ENCODE measurements at regions not wholly inside any gene's neighbourhood (a gene's known extent, or its start where the extent isn't known, plus 50 kb on each side); places are given as distances from the start of the nearest gene placed in this dataset.

DNA sequence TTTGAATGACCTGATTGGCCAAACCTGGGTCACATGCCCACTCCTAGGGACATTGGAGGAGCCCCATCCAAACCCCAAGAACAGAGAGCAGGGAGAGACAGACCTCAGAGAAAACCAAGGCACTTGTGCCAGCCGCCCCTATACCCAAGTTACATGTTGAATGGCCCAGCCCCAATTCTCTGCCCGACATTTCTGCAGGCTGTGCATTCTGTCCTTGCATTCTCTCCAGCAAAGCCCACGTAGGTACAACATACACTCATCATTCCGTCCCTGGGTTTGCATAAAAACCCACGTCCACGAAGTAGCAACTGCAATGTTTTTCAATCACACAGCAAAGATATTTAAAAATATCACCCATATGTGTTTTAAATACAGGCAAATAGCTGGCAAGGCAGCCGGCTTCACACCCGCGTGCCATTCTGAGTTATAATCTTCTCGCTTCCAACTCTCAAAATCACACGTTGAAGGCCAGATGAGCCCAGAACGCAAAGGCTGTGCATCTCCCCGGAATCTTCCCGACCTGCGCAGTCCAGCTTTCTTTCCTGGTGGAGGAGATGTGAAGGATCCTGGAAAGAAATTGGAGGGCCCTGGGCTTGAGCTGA is 91.7 kb upstream of the MYL2 start:
- TF ChIP-seq SNAI2 (CRISPR knock-in tag; IDR thresholded peaks at IDR 0.05) (no peak), TOX (CRISPR knock-in tag; IDR thresholded peaks at IDR 0.05; ENCODE audit: borderline replicate concordance) (no peak), ZNF8 (CRISPR knock-in tag; IDR thresholded peaks at IDR 0.05) (no peak), ZNF70 (CRISPR knock-in tag; IDR thresholded peaks at IDR 0.05) (no peak), ZFP30 (CRISPR knock-in tag; IDR thresholded peaks at IDR 0.05) (no peak), ISL1 (CRISPR knock-in tag; IDR thresholded peaks at IDR 0.05) (no peak), TCF4 (CRISPR knock-in tag; IDR thresholded peaks at IDR 0.05; ENCODE audit: borderline replicate concordance) (no peak), ARNTL (CRISPR knock-in tag; IDR thresholded peaks at IDR 0.05; ENCODE audit: borderline replicate concordance, low read depth) (no peak), RARB (CRISPR knock-in tag; IDR thresholded peaks at IDR 0.05) (no peak)
- TF ChIP-seq, protein P1, sequence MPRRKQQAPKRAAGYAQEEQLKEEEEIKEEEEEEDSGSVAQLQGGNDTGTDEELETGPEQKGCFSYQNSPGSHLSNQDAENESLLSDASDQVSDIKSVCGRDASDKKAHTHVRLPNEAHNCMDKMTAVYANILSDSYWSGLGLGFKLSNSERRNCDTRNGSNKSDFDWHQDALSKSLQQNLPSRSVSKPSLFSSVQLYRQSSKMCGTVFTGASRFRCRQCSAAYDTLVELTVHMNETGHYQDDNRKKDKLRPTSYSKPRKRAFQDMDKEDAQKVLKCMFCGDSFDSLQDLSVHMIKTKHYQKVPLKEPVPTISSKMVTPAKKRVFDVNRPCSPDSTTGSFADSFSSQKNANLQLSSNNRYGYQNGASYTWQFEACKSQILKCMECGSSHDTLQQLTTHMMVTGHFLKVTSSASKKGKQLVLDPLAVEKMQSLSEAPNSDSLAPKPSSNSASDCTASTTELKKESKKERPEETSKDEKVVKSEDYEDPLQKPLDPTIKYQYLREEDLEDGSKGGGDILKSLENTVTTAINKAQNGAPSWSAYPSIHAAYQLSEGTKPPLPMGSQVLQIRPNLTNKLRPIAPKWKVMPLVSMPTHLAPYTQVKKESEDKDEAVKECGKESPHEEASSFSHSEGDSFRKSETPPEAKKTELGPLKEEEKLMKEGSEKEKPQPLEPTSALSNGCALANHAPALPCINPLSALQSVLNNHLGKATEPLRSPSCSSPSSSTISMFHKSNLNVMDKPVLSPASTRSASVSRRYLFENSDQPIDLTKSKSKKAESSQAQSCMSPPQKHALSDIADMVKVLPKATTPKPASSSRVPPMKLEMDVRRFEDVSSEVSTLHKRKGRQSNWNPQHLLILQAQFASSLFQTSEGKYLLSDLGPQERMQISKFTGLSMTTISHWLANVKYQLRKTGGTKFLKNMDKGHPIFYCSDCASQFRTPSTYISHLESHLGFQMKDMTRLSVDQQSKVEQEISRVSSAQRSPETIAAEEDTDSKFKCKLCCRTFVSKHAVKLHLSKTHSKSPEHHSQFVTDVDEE (CRISPR knock-in tag; IDR thresholded peaks at IDR 0.05), result no peak
- TF ChIP-seq, protein P2, sequence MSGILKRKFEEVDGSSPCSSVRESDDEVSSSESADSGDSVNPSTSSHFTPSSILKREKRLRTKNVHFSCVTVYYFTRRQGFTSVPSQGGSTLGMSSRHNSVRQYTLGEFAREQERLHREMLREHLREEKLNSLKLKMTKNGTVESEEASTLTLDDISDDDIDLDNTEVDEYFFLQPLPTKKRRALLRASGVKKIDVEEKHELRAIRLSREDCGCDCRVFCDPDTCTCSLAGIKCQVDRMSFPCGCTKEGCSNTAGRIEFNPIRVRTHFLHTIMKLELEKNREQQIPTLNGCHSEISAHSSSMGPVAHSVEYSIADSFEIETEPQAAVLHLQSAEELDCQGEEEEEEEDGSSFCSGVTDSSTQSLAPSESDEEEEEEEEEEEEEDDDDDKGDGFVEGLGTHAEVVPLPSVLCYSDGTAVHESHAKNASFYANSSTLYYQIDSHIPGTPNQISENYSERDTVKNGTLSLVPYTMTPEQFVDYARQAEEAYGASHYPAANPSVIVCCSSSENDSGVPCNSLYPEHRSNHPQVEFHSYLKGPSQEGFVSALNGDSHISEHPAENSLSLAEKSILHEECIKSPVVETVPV (CRISPR knock-in tag; IDR thresholded peaks at IDR 0.05), result no peak
- TF ChIP-seq, protein P3, sequence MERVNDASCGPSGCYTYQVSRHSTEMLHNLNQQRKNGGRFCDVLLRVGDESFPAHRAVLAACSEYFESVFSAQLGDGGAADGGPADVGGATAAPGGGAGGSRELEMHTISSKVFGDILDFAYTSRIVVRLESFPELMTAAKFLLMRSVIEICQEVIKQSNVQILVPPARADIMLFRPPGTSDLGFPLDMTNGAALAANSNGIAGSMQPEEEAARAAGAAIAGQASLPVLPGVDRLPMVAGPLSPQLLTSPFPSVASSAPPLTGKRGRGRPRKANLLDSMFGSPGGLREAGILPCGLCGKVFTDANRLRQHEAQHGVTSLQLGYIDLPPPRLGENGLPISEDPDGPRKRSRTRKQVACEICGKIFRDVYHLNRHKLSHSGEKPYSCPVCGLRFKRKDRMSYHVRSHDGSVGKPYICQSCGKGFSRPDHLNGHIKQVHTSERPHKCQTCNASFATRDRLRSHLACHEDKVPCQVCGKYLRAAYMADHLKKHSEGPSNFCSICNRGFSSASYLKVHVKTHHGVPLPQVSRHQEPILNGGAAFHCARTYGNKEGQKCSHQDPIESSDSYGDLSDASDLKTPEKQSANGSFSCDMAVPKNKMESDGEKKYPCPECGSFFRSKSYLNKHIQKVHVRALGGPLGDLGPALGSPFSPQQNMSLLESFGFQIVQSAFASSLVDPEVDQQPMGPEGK (CRISPR knock-in tag; IDR thresholded peaks at IDR 0.05; ENCODE audit: borderline replicate concordance), result no peak
- ATAC-seq, result no peak

DNA sequence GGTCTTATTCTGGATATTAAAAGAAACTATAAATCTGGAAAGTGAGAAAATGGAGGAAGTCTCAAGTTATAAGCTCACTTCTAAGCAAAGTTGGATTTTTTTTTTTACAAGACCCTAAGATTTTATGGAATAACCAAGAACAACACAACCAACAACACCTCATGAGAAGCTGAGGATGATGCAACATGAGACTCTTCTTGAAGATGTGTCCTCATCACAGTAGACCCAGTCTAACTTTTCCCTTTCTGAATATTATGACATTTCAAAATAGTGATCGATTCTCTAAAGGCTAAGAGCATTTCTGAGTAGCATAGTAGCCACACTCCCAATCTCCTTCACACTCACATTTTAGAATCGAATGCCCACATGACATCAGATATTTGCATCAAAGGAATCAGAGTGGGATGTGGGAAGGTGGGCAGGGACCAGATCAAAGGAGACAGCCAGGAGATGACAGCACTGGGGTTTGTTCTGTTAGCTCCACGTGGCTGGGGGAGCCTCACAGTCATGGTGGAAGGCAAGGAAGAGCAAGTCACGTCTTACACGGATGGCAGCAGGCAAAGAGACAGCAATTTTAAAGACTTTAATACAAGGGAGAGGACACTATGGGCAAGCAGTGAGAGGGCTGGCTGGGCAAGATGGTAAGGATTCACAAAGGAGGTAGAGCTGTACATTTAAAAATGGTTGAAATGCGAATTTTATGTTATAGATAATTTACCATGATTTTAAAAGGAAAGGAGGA is 90.7 kb upstream of the MYL2 start:
- TF ChIP-seq OSR1 (CRISPR knock-in tag; IDR thresholded peaks at IDR 0.05), result no peak
- no peak for TF ChIP-seq GLIS3 (CRISPR knock-in tag; IDR thresholded peaks at IDR 0.05)
- TF ChIP-seq ISL1 (CRISPR knock-in tag; IDR thresholded peaks at IDR 0.05), result no peak
- TF ChIP-seq, protein P2 (CRISPR knock-in tag; IDR thresholded peaks at IDR 0.05), result no peak
- TF ChIP-seq SNAI2 (CRISPR knock-in tag; IDR thresholded peaks at IDR 0.05), result no peak
- no peak for TF ChIP-seq ZFP3 (CRISPR knock-in tag; IDR thresholded peaks at IDR 0.05)
- TF ChIP-seq ZFP30 (CRISPR knock-in tag; IDR thresholded peaks at IDR 0.05), result no peak
- no peak for TF ChIP-seq CSDC2 (CRISPR knock-in tag; IDR thresholded peaks at IDR 0.05)
- no peak for TF ChIP-seq ZNF70 (CRISPR knock-in tag; IDR thresholded peaks at IDR 0.05)
- TF ChIP-seq ESRRG (CRISPR knock-in tag; IDR thresholded peaks at IDR 0.05), result no peak
- no peak for TF ChIP-seq ARNTL (CRISPR knock-in tag; IDR thresholded peaks at IDR 0.05; ENCODE audit: borderline replicate concordance, low read depth)
- TF ChIP-seq, protein P4, sequence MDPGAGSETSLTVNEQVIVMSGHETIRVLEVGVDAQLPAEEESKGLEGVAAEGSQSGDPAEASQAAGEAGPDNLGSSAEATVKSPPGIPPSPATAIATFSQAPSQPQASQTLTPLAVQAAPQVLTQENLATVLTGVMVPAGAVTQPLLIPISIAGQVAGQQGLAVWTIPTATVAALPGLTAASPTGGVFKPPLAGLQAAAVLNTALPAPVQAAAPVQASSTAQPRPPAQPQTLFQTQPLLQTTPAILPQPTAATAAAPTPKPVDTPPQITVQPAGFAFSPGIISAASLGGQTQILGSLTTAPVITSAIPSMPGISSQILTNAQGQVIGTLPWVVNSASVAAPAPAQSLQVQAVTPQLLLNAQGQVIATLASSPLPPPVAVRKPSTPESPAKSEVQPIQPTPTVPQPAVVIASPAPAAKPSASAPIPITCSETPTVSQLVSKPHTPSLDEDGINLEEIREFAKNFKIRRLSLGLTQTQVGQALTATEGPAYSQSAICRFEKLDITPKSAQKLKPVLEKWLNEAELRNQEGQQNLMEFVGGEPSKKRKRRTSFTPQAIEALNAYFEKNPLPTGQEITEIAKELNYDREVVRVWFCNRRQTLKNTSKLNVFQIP (CRISPR knock-in tag; IDR thresholded peaks at IDR 0.05; ENCODE audit: borderline replicate concordance, low read depth), result no peak
- ATAC-seq, result no peak

DNA sequence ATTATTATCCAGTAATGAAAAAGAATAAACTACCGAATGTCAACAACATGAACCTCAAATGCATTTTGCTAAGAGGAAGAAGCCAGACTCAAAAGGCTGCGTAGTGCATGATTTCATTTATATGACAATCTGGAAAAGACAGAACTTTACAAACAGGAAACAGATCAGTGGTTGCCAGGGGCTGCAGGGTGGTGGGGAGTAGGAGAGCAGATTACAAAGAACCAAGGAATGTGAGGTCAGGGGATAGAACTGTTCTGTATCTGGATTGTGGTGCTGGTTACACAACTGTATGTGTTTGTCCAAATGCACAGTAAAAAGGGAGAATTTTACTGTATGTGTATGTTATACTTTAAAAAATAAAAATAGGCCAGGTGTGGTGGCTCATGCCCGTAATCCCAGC is 89.7 kb upstream of the MYL2 start:
- ATAC-seq, result no peak
- TF ChIP-seq ZFP3 (CRISPR knock-in tag; IDR thresholded peaks at IDR 0.05), result no peak
- TF ChIP-seq PPARA (CRISPR knock-in tag; IDR thresholded peaks at IDR 0.05; ENCODE audit: borderline replicate concordance), result no peak
- TF ChIP-seq TOX (CRISPR knock-in tag; IDR thresholded peaks at IDR 0.05; ENCODE audit: borderline replicate concordance), result no peak
- no peak for TF ChIP-seq ZFP30 (CRISPR knock-in tag; IDR thresholded peaks at IDR 0.05)
- no peak for TF ChIP-seq ESRRG (CRISPR knock-in tag; IDR thresholded peaks at IDR 0.05)
- TF ChIP-seq, protein P2 (CRISPR knock-in tag; IDR thresholded peaks at IDR 0.05), result no peak
- no peak for TF ChIP-seq ZNF8 (CRISPR knock-in tag; IDR thresholded peaks at IDR 0.05)
- TF ChIP-seq, protein P5, sequence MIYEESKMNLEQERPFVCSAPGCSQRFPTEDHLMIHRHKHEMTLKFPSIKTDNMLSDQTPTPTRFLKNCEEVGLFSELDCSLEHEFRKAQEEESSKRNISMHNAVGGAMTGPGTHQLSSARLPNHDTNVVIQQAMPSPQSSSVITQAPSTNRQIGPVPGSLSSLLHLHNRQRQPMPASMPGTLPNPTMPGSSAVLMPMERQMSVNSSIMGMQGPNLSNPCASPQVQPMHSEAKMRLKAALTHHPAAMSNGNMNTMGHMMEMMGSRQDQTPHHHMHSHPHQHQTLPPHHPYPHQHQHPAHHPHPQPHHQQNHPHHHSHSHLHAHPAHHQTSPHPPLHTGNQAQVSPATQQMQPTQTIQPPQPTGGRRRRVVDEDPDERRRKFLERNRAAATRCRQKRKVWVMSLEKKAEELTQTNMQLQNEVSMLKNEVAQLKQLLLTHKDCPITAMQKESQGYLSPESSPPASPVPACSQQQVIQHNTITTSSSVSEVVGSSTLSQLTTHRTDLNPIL (CRISPR knock-in tag; IDR thresholded peaks at IDR 0.05; ENCODE audit: low read depth), result no peak
- TF ChIP-seq, protein P3 (CRISPR knock-in tag; IDR thresholded peaks at IDR 0.05; ENCODE audit: borderline replicate concordance), result no peak
- no peak for TF ChIP-seq CSDC2 (CRISPR knock-in tag; IDR thresholded peaks at IDR 0.05)
- no peak for TF ChIP-seq BACH2 (CRISPR knock-in tag; IDR thresholded peaks at IDR 0.05; ENCODE audit: borderline replicate concordance)
- no peak for TF ChIP-seq RARB (CRISPR knock-in tag; IDR thresholded peaks at IDR 0.05)
- TF ChIP-seq SNAI2 (CRISPR knock-in tag; IDR thresholded peaks at IDR 0.05), result no peak
